ENCODE measurements at regions not wholly inside any gene's neighbourhood (a gene's known extent, or its start where the extent isn't known, plus 50 kb on each side); places are given as distances from the start of the nearest gene placed in this dataset.
"Not testable (repeated sequence)": the region's sequence is repeated elsewhere in the genome, so short reads cannot be mapped to it uniquely, and the experiment has no call there.

- H3K27me3 ChIP-seq (ENCODE audit: control insufficient read depth, insufficient read depth, low read length) = peaks cover 78% of the 10 kb centered on the region
- no peak overlapping the region for H3K27ac ChIP-seq (ENCODE audit: low read length)
- H3K9me3 ChIP-seq (replicated peaks; ENCODE audit: control insufficient read depth, low read depth, low read length) = no peaks in the 10 kb centered on the region
- DNase-seq = no peak
- no peak overlapping the region for H3K4me3 ChIP-seq (ENCODE audit: low read length)
- peaks cover 44% of the 10 kb centered on the region for H3K4me1 ChIP-seq (ENCODE audit: control insufficient read depth, insufficient read depth, low read length)
- H3K36me3 ChIP-seq (ENCODE audit: control insufficient read depth, insufficient read depth, low read length) = no peaks in the 10 kb centered on the region
- 34% methylated on average over 13 of the region's 21 CpGs for WGBS (ENCODE audit: insufficient coverage)
These were observed 65.5 kb upstream of the WNT4 start for GRCh38 chr1:22208268-22208972.

- Histone ChIP-seq H3K36me3 (ENCODE audit: control insufficient read depth, insufficient read depth, low read length) (no peaks in the 10 kb centered on the region), H3K27me3 (ENCODE audit: control insufficient read depth, insufficient read depth, low read length) (peaks cover 75% of the 10 kb centered on the region), H3K4me3 (ENCODE audit: low read length) (no peak overlapping the region), H3K27ac (ENCODE audit: low read length) (no peak overlapping the region), H3K4me1 (ENCODE audit: control insufficient read depth, insufficient read depth, low read length) (peaks cover 44% of the 10 kb centered on the region), H3K9me3 (replicated peaks; ENCODE audit: control insufficient read depth, low read depth, low read length) (no peaks in the 10 kb centered on the region)
- 58% methylated on average over 12 of the region's 16 CpGs for WGBS (ENCODE audit: insufficient coverage)
- DNase-seq = no peak
These were observed 66.1 kb upstream of the WNT4 start for GRCh38 chr1:22208973-22209378.

- Histone ChIP-seq H3K27ac (ENCODE audit: low read length) (no peak overlapping the region), H3K4me3 (ENCODE audit: low read length) (no peak overlapping the region), H3K4me1 (ENCODE audit: control insufficient read depth, insufficient read depth, low read length) (peaks cover 35% of the 10 kb centered on the region), H3K36me3 (ENCODE audit: control insufficient read depth, insufficient read depth, low read length) (no peaks in the 10 kb centered on the region), H3K27me3 (ENCODE audit: control insufficient read depth, insufficient read depth, low read length) (peaks cover 67% of the 10 kb centered on the region), H3K9me3 (replicated peaks; ENCODE audit: control insufficient read depth, low read depth, low read length) (no peaks in the 10 kb centered on the region)
- no peak for DNase-seq
- 56% methylated on average over 12 of the region's 12 CpGs for WGBS (ENCODE audit: insufficient coverage)
These were observed 67.3 kb upstream of the WNT4 start for GRCh38 chr1:22210176-22210575.

GRCh38 chr1:22210636-22211035 is 67.7 kb upstream of the WNT4 start:
- H3K27ac ChIP-seq (ENCODE audit: low read length) = no peak overlapping the region
- H3K4me1 ChIP-seq (ENCODE audit: control insufficient read depth, insufficient read depth, low read length) = peaks cover 33% of the 10 kb centered on the region
- H3K27me3 ChIP-seq (ENCODE audit: control insufficient read depth, insufficient read depth, low read length) = peaks cover 65% of the 10 kb centered on the region
- WGBS (ENCODE audit: insufficient coverage) = 20% methylated on average over 6 of the region's 7 CpGs
- no peak for DNase-seq
- no peaks in the 10 kb centered on the region for H3K9me3 ChIP-seq (replicated peaks; ENCODE audit: control insufficient read depth, low read depth, low read length)
- H3K36me3 ChIP-seq (ENCODE audit: control insufficient read depth, insufficient read depth, low read length) = no peaks in the 10 kb centered on the region
- H3K4me3 ChIP-seq (ENCODE audit: low read length) = no peak overlapping the region

- peaks cover 63% of the 10 kb centered on the region for H3K27me3 ChIP-seq (ENCODE audit: control insufficient read depth, insufficient read depth, low read length)
- no CpG with 5 or more reads among the region's 6 CpGs for WGBS (ENCODE audit: insufficient coverage)
- not testable (repeated sequence) for DNase-seq; H3K9me3 ChIP-seq (replicated peaks; ENCODE audit: control insufficient read depth, low read depth, low read length); H3K36me3 ChIP-seq (ENCODE audit: control insufficient read depth, insufficient read depth, low read length); H3K27ac ChIP-seq (ENCODE audit: low read length); H3K4me3 ChIP-seq (ENCODE audit: low read length)
- H3K4me1 ChIP-seq (ENCODE audit: control insufficient read depth, insufficient read depth, low read length) = peaks cover 33% of the 10 kb centered on the region
These were observed 68.6 kb upstream of the WNT4 start for GRCh38 chr1:22211459-22211858.

- WGBS (ENCODE audit: insufficient coverage) = 28% methylated on average over 3 of the region's 20 CpGs
- peak; percentile 8 for DNase-seq
- no peak overlapping the region for H3K27ac ChIP-seq (ENCODE audit: low read length)
- no peaks in the 10 kb centered on the region for H3K9me3 ChIP-seq (replicated peaks; ENCODE audit: control insufficient read depth, low read depth, low read length)
- H3K4me1 ChIP-seq (ENCODE audit: control insufficient read depth, insufficient read depth, low read length) = peaks cover 26% of the 10 kb centered on the region
- H3K36me3 ChIP-seq (ENCODE audit: control insufficient read depth, insufficient read depth, low read length) = no peaks in the 10 kb centered on the region
- H3K27me3 ChIP-seq (ENCODE audit: control insufficient read depth, insufficient read depth, low read length) = peaks cover 59% of the 10 kb centered on the region
- H3K4me3 ChIP-seq (ENCODE audit: low read length) = no peak overlapping the region
These were observed 69.7 kb upstream of the WNT4 start for GRCh38 chr1:22212400-22213233.

- Histone ChIP-seq H3K36me3 (ENCODE audit: control insufficient read depth, insufficient read depth, low read length) (no peaks in the 10 kb centered on the region), H3K4me1 (ENCODE audit: control insufficient read depth, insufficient read depth, low read length) (peaks cover 10% of the 10 kb centered on the region), H3K27ac (ENCODE audit: low read length) (no peak overlapping the region), H3K4me3 (ENCODE audit: low read length) (no peak overlapping the region), H3K9me3 (replicated peaks; ENCODE audit: control insufficient read depth, low read depth, low read length) (no peaks in the 10 kb centered on the region), H3K27me3 (ENCODE audit: control insufficient read depth, insufficient read depth, low read length) (peaks cover 39% of the 10 kb centered on the region)
- 49% methylated on average over 12 of the region's 12 CpGs for WGBS (ENCODE audit: insufficient coverage)
- peak; percentile 7 for DNase-seq
These were observed 73.5 kb upstream of the WNT4 start for GRCh38 chr1:22216210-22216883.

- no CpG with 5 or more reads among the region's 3 CpGs for WGBS (ENCODE audit: insufficient coverage)
- Histone ChIP-seq H3K27ac (ENCODE audit: low read length) (no peak overlapping the region), H3K4me1 (ENCODE audit: control insufficient read depth, insufficient read depth, low read length) (peaks cover 10% of the 10 kb centered on the region), H3K36me3 (ENCODE audit: control insufficient read depth, insufficient read depth, low read length) (no peaks in the 10 kb centered on the region), H3K4me3 (ENCODE audit: low read length) (no peak overlapping the region), H3K9me3 (replicated peaks; ENCODE audit: control insufficient read depth, low read depth, low read length) (no peaks in the 10 kb centered on the region), H3K27me3 (ENCODE audit: control insufficient read depth, insufficient read depth, low read length) (peaks cover 37% of the 10 kb centered on the region)
- no peak for DNase-seq
These were observed 74.1 kb upstream of the WNT4 start for GRCh38 chr1:22216966-22217365.

- Histone ChIP-seq H3K27ac (ENCODE audit: low read length) (no peak overlapping the region), H3K4me1 (ENCODE audit: control insufficient read depth, insufficient read depth, low read length) (peaks cover under 1% of the 10 kb centered on the region), H3K9me3 (replicated peaks; ENCODE audit: control insufficient read depth, low read depth, low read length) (no peaks in the 10 kb centered on the region), H3K4me3 (ENCODE audit: low read length) (no peak overlapping the region), H3K27me3 (ENCODE audit: control insufficient read depth, insufficient read depth, low read length) (peaks cover 27% of the 10 kb centered on the region), H3K36me3 (ENCODE audit: control insufficient read depth, insufficient read depth, low read length) (no peaks in the 10 kb centered on the region)
- WGBS (ENCODE audit: insufficient coverage) = 43% methylated on average over 13 of the region's 19 CpGs
- no peak for DNase-seq
These were observed 75.0 kb upstream of the WNT4 start for GRCh38 chr1:22217811-22218460.

All from muscle of leg (tissue), 3 donors.